Right atrium auricular region (tissue), 2 donors: ENCODE measurements at regions not wholly inside any gene's neighbourhood (a gene's known extent, or its start where the extent isn't known, plus 50 kb on each side); places are given as distances from the start of the nearest gene placed in this dataset.
A peak's percentile ranks its signal among the peaks of the same experiment; 100 is the strongest.

Experiments used
- DNase-seq: peaks from one replicate; pipeline ENCODE4 v3.0.0-alpha.2; 2019; ENCODE audit warnings: low spot score
- H3K27ac ChIP-seq, 2 donors: fragments of 200-600 bp; sonication (generic); 1 replicate in 1 of 2; 2 replicates in 1 of 2; pipeline ENCODE4 v1.5.1; 2016 to 2019
- H3K27me3 ChIP-seq, 2 donors: fragments of 200-600 bp; sonication (generic); one replicate each; pipeline versions ENCODE4 v1.5.1 to v1.6.0; 2017 to 2019
- H3K36me3 ChIP-seq: fragments of 200-600 bp; sonication (generic); one replicate; pipeline ENCODE4 v1.5.1; 2016
- H3K4me1 ChIP-seq, 2 donors: fragments of 200-600 bp; sonication (generic); one replicate each; pipeline versions ENCODE4 v1.5.1 to v1.6.0; 2017 to 2019
- H3K4me3 ChIP-seq, 2 donors: fragments of 200-600 bp; sonication (generic); 1 replicate in 1 of 2; 2 replicates in 1 of 2; pipeline ENCODE4 v1.5.1; 2017 to 2019; ENCODE audit warnings: mild to moderate bottlenecking in 1 of 2, moderate library complexity in 1 of 2
- H3K9me3 ChIP-seq, 2 donors: fragments of 200-600 bp; sonication (generic); one replicate each; pipeline ENCODE4 v1.5.1; 2019
- TF ChIP-seq, protein P1 (sequence below), 2 donors: fragments of 200-600 bp; sonication (generic); IDR thresholded peaks; one replicate each; pipeline ENCODE4 v1.5.1; 2019; ENCODE audit warnings: antibody characterized with exemption in 2 of 2

DNA sequence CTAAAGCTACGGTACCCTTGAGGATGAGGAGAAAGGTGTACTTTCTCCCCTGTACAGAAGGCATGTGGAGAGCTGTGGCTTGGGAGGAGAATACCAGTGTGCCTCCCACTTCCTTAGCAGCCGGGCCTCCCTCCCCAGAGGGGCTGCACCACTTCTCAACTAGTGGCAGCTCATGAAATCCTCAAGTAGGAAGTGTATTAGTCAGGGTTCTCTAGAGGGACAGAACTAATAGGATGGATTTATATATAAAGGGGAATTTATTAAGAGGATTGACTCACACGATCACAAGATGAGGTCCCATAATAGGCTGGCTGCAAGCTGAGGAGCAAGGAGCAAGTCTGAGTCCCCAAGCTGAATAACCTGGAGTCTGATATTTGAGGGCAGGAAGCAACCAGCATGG is 53.1 kb upstream of the PPP2R5A start:
- no peak for DNase-seq
- Histone ChIP-seq H3K9me3 (no peaks in the 10 kb centered on the region), H3K4me3 (no peak overlapping the region), H3K27ac (no peak overlapping the region), H3K27me3 (no peaks in the 10 kb centered on the region), H3K4me1 (peaks cover 2 to 36% of the 10 kb centered on the region in 2 donors), H3K36me3 (no peaks in the 10 kb centered on the region)
- TF ChIP-seq, protein P1, sequence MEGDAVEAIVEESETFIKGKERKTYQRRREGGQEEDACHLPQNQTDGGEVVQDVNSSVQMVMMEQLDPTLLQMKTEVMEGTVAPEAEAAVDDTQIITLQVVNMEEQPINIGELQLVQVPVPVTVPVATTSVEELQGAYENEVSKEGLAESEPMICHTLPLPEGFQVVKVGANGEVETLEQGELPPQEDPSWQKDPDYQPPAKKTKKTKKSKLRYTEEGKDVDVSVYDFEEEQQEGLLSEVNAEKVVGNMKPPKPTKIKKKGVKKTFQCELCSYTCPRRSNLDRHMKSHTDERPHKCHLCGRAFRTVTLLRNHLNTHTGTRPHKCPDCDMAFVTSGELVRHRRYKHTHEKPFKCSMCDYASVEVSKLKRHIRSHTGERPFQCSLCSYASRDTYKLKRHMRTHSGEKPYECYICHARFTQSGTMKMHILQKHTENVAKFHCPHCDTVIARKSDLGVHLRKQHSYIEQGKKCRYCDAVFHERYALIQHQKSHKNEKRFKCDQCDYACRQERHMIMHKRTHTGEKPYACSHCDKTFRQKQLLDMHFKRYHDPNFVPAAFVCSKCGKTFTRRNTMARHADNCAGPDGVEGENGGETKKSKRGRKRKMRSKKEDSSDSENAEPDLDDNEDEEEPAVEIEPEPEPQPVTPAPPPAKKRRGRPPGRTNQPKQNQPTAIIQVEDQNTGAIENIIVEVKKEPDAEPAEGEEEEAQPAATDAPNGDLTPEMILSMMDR (IDR thresholded peaks at IDR 0.05): no peak

GRCh38 chr1:212233321-212233720 is 51.9 kb upstream of the PPP2R5A start:
- Histone ChIP-seq H3K27ac (peak overlapping the region; percentile 81 to 82), H3K27me3 (no peaks in the 10 kb centered on the region), H3K36me3 (no peaks in the 10 kb centered on the region), H3K4me1 (peaks cover 2 to 37% of the 10 kb centered on the region in 2 donors), H3K4me3 (no peak overlapping the region), H3K9me3 (no peaks in the 10 kb centered on the region)
- TF ChIP-seq, protein P1 (IDR thresholded peaks at IDR 0.05): no peak
- no peak for DNase-seq

- Histone ChIP-seq H3K36me3 (no peaks in the 10 kb centered on the region), H3K4me3 (no peak overlapping the region), H3K27ac (peak overlapping the region; percentile 81 to 82), H3K27me3 (no peaks in the 10 kb centered on the region), H3K4me1 (peaks cover 2 to 44% of the 10 kb centered on the region in 2 donors), H3K9me3 (no peaks in the 10 kb centered on the region)
- DNase-seq: peak; percentile 78
- TF ChIP-seq, protein P1 (IDR thresholded peaks at IDR 0.05): no peak
Observed at GRCh38 chr1:212234431-212235395, 50.5 kb upstream of the PPP2R5A start.
